Stimulated activated CD8-positive, alpha-beta memory T cell treated with anti-CD3 and anti-CD28 coated beads, Interleukin-4, amount 100 ng/mL, for 1 hour (primary cell): ENCODE measurements at regions not wholly inside any gene's neighbourhood (a gene's known extent, or its start where the extent isn't known, plus 50 kb on each side); places are given as distances from the start of the nearest gene placed in this dataset.
"Not testable (repeated sequence)": the region's sequence is repeated elsewhere in the genome, so short reads cannot be mapped to it uniquely, and the experiment has no call there.

Source experiments
- DNase-seq, 2 donors: peaks; one replicate each; pipeline ENCODE4 v3.0.0-alpha.2; 2020; ENCODE audit warnings: low read depth in 2 of 2, low spot score in 1 of 2

- no peak for DNase-seq
Measured at GRCh38 chr16:79986352-79986751, 385.8 kb upstream of the MAF start.

DNA sequence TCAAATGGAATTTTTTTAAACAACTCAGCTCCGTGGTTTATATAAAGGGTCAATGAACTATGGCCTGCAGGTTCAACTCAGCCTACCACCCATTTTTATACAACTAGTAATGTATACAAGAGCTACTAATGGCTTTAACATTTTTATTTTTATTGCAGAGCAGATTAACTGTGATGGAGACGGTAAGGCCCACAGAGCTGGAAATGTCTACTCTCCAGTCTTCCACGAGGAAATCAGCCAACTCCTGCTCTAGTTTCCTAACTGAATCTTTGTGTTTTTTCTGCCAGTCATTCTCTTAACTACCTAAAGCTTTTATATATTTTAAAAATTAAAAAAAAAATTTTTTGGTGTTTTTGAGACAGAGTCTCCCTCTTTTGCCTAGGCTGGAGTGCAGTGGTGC is 385.1 kb upstream of the MAF start:
- no peak for DNase-seq

- not testable (repeated sequence) for DNase-seq
Measured at GRCh38 chr16:79984149-79984548, 383.6 kb upstream of the MAF start.

GRCh38 chr16:79982862-79983261 is 382.3 kb upstream of the MAF start:
- DNase-seq, result no peak

- no peak for DNase-seq
Measured at GRCh38 chr16:79982361-79982760, 381.8 kb upstream of the MAF start.

GRCh38 chr16:79981814-79982213 is 381.3 kb upstream of the MAF start:
- DNase-seq, result no peak

DNA sequence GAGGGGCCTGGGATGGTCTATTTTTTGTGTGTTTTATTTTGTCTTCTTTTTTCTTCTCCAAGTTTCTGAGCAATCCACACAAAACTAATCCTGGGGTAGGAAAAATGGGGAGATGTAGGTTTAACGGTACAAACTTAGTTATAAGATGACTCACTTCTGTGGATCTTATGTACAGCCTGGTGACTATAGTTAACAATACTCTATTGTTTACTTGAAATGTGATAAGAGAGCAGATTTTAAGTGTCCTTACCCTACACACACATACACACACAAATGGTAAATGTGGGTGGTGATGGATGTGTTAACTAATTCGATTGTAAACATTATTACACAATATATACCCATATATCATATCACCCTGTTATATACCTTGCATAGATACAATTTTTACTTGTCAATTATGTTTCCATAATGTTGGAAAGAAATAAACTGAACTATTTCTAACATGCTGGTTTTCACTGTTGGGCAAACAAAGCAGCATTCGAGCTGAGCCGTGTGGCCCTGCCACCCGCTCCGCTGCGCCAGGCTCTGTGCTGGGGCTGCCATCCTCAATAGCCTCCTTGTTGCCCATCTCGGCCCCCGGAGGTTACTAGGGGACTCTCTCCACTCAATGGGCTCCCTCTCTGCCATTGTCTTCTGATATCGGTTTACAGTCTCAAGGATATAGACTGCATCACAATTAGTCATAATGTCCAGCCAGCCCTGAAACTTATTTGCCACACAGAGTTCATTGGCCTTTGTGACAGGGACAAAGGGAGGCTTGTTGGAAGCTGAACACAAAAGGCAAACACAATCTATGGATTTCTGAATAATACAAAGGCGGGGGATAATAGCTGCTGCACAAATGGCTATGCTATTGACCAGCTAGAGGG is 380.3 kb upstream of the MAF start:
- no peak for DNase-seq

DNA sequence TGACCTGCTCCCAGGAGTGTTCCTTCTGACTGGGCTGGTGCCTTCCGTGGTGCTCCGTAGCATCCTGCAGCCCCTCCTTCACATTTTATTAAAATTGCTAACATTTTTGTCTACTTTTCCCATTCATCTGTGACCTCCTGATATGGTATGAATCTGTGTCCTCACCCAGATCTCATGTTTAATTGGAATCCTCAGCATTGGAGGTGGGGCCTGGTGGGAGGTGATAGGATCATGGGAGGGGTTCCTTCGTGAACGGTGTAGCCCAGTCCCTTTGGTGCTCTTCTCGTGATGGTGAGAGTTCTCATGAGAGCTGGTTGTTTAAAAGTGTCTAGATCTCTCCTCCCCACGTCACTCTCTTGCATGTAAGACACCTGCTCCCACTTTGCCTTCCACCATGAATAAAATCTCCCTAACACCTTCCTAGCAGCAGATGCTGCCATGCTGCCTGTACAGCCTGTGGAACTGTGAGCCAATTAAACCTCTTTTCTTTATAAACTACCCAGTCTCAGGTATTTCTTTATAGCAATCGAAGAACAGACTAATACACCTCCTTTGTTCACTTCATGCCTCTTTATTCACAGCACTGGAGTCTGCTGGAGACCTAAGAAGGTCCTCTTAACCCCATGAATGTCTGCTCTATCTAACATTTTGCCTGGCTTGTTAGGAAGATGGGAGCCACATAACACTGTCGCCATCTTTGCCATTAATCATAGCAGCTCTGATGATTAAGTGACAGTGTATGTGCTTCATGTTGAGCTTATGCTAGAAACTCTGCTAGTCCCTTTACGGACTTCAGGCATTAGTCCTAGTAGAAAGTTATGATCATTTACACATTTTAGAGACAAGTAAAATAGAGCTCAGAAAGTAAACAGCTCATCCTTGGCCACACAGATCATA is 377.7 kb upstream of the MAF start:
- no peak for DNase-seq

GRCh38 chr16:79973320-79973719 is 372.8 kb upstream of the MAF start:
- DNase-seq, result no peak

DNA sequence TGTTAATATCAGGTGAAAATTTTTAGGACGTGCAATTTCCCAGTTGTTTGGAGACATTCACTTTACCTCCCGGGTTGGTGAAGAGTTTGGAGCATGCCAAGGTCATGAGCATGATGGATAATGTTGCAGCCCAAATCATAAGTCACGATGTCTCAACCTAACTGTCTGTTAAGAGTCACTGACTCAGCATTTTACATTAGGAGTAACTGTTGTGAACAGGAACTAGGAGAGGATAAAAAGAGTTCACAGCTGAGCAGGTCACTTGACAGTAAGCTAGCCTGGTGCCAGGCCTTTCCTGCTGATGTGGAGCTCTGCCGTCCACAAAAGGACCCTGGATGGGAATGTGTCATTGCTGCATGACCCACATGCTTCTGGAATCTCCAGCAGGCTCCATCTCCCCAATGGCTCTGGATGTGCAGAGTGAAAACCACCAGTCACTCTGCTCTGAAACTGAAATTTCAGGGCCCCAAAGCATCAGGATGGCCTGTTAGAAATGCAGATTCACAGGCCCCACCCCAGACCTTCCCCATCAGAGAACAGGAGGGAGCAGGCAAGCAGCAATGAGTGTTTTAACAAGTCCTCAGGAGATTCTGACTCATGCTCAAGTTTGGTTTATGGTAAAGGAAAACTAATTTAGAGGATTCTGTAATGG is 371.6 kb upstream of the MAF start:
- no peak for DNase-seq

GRCh38 chr16:79971237-79971572 is 370.7 kb upstream of the MAF start:
- no peak for DNase-seq

GRCh38 chr16:79970551-79971236 is 370.2 kb upstream of the MAF start:
- no peak for DNase-seq

- DNase-seq, result no peak
Measured at GRCh38 chr16:79970087-79970486, 369.6 kb upstream of the MAF start.

- DNase-seq, result no peak
Measured at GRCh38 chr16:79969458-79969857, 368.9 kb upstream of the MAF start.

GRCh38 chr16:79966226-79966625 is 365.7 kb upstream of the MAF start:
- no peak for DNase-seq

- DNase-seq, result no peak
Measured at GRCh38 chr16:79965718-79966117, 365.2 kb upstream of the MAF start.

DNA sequence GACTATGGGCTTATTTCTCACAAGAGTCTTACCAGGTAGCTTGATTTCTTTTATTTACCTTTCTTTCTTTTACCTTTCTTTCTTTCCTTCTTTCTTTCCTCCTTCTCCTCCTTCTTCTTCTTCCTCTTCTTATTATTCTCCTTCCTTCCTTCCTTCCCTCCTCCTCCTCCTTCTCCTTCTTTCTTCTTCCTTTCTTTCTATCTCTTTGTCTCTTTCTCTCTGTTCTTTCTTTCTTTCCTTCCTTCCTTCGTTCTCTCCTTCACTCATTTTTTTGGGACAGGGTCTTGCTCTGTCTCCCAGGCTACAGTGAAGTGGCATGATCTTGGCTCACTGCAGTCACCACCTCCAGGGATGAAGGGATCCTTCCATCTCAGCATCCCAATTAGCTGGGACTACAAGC is 363.6 kb upstream of the MAF start:
- no peak for DNase-seq

- DNase-seq, result no peak
Measured at GRCh38 chr16:79962962-79963361, 362.4 kb upstream of the MAF start.

GRCh38 chr16:79959226-79959625 is 358.7 kb upstream of the MAF start:
- no peak for DNase-seq

DNA sequence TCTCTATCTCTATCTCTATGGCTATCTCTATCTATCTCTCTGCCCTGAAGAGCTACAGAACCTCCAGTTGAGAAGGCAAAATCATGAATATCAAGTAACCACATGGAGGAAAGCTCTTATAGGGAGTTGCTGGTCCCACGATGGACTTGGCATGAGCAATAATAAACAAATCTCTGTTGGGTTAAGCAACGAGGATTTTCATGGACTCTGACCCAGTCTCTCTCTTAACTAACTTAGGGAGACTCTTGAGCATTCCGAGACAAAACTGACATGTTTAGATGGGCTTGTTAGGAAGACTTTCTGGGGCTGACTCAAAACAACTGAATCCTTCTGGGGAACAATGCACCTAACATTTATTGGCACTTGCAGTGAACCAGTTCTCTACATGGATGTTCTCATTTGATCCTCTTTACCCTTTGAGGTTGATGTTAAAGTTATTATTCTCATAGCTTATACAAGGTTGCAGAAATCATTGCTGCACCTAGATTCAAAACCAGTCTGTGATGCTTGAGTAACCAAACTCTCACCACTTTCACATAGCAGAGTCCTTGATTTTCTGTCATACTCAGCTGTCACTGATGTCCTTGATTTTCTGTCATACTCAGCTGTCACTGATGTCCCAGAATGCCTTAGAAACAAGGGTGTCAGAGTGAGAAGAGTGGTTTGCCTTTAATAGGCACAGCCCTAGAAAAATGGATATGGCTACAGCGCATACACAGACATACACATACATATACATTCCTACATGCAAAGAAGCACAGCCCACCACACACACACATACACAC is 354.6 kb upstream of the MAF start:
- DNase-seq, result no peak
